ENCODE measurements at regions not wholly inside any gene's neighbourhood (a gene's known extent, or its start where the extent isn't known, plus 50 kb on each side); places are given as distances from the start of the nearest gene placed in this dataset.

- no peak for TF ChIP-seq CTCF (IDR thresholded peaks at IDR 0.05; ENCODE audit: low read length)
- no peak for TF ChIP-seq EZH2 (optimal IDR thresholded peaks at IDR 0.05; ENCODE audit: low read depth, low read length)
Measured at GRCh38 chr7:12474035-12474434, 70.4 kb upstream of the VWDE start.

Data from MM.1S (cell line).